ENCODE measurements at regions not wholly inside any gene's neighbourhood (a gene's known extent, or its start where the extent isn't known, plus 50 kb on each side); places are given as distances from the start of the nearest gene placed in this dataset.

DNA sequence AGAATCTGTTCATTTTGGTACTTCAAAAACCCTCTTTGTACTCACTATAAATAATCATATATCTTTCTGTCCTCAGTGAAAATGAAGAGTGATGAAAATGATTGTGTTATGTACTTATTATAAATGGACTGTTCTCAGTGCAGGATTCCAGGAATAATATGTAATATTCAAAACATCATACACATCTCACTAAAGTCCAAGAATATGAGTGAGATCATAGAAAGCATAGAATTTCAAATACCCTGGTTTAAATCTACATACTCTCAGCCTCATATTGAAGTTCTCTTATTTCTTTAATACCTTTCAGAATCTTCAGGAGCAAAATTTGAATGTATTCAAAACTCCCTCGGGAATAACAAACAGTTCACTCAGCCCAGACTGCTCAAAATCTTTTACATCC, 868.0 kb downstream of the SLITRK6 start:
- no peak for DNase-seq

- no peak for DNase-seq
Measured at GRCh38 chr13:84927442-84928169, 871.6 kb downstream of the SLITRK6 start.

- no peak for DNase-seq
Measured at GRCh38 chr13:84925443-84925842, 873.8 kb downstream of the SLITRK6 start.

GRCh38 chr13:84923831-84924230, 875.4 kb downstream of the SLITRK6 start:
- DNase-seq = no peak

GRCh38 chr13:84917252-84917878, 881.9 kb downstream of the SLITRK6 start:
- DNase-seq = no peak

GRCh38 chr13:84912720-84913119, 886.5 kb downstream of the SLITRK6 start:
- DNase-seq = no peak

GRCh38 chr13:84910423-84910822, 888.8 kb downstream of the SLITRK6 start:
- no peak for DNase-seq

DNA sequence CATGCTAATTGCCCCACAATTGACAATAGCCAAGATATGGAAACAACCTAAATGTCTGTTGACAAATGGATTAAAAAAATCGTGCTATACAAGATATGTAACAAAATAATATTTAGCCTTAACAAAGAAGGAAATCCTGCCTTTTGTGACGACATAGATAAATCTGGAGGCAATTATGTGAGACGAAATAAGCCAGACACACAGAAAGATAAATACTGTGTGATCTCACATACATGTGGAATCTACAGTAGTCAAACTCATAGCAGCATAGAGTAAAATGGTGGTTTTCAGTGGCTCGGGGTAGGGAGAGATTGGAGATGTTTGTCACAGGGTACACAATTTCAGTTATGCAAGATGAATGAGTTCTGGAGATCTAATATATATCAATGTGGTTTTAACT, 895.8 kb downstream of the SLITRK6 start:
- DNase-seq = no peak

GRCh38 chr13:84902243-84902642, 897.0 kb downstream of the SLITRK6 start:
- no peak for DNase-seq

DNA sequence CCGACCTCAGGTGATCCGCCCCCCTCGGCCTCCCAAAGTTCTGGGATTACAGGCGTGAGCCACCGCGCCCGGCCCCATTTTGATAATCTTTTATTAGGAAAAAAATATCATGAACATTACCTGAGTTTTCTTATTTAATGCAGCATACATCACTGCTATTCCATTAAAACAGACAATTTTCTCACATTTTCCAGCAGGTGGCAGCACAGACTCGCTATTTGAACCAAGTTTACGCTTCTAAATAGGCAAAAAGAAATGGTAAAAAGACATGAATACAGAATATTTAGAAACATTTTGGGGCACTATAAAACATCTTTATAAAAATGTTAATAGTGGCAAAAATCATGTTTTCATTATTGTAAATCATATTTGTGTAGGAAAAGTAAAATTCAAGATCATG, 903.1 kb downstream of the SLITRK6 start:
- no peak for DNase-seq

DNA sequence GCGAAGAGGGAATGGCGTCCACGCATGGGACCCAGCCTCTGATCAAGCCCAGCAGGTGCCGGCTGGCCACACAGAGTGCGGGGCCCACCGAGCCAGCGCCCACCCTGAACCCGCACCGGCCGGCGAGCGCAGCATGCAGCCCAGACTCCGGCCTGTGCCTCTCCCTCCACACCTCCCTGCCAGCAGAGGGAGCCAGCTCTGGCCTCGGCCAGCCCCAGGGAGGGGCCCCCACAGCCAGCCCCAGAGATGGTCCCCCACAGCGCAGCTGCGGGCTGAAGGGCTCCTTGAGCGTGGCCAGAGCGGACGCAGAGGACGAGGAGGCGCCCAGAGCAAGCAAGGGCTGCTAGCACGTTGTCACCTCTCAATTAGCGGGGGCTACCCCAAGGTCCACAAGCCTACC, 904.5 kb downstream of the SLITRK6 start:
- DNase-seq = no peak

DNA sequence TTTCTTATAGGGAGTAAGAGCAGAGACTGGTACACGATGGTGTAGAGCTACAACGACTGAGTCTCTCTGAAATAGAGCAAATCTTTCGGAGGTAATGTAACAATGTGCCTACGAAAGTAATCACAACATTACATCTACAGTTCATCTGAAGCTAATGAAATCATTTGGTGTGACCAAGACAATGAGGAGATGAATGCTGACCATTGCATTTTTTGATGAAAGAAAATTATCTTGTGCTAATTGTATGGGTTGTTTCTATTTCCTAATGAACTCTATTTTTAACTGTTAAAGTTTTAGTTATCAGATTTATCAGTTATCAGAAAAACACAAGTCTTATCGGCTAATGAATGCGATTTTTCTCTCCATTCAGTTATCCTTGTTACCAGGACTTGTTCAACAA, 913.4 kb downstream of the SLITRK6 start:
- no peak for DNase-seq

DNA sequence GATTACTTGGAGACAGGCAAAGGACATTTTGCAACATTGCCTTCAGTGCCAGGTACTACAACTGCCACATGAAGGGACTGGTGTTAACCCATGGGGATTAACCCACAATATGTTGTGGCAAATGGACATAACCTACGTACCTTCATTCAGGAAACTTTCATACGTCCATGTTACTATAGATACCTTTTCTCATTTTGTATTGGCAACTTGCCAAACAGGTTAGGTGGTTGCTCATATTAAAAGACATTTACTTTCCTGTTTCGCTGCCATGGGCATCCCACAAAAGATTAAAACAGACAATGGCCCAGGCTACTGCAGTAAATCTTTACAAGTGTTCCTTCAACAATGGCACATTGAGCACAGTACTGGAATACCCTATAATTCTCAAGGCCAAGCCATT, 925.3 kb downstream of the SLITRK6 start:
- no peak for DNase-seq

DNA sequence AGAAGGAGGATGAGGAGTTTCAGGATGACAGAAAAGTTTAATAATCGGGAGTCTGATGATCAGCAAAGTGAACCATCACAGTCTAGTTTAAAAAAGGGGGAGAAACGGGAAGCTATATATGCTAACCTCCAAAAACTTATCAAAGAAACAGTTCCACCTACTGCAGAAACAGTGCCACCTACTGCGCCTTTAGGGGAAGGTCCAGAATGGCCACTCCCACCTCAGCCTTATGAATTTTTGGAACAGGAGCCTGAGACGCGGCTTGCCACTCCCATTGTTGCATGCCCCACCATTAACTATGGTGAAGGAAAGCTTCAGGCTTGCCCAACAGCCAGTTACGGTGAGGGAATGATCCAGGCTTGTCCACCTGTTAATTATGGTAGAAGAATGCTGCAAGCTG, 929.0 kb downstream of the SLITRK6 start:
- no peak for DNase-seq

DNA sequence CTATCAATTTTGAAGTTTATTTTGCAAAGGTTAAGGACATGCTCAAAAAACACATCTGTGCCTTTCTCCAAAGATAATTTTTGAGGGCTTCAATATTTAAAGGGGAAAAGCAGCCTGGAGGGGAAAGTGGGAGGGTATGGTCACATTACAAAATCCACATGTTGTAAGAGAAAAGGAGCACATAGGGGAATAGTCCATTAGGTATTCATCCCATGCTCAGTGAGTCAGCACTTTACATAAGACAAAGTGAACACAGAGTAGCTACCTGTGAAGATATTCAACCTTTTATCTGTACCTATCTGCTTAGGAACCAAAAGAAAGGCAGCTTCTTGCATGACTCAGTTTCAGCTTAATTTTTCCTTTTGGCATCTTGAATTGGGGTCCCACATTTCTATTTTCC, 932.0 kb downstream of the SLITRK6 start:
- no peak for DNase-seq

GRCh38 chr13:84865783-84866221, 933.4 kb downstream of the SLITRK6 start:
- no peak for DNase-seq

- DNase-seq = no peak
Measured at GRCh38 chr13:84864341-84864740, 934.9 kb downstream of the SLITRK6 start.

DNA sequence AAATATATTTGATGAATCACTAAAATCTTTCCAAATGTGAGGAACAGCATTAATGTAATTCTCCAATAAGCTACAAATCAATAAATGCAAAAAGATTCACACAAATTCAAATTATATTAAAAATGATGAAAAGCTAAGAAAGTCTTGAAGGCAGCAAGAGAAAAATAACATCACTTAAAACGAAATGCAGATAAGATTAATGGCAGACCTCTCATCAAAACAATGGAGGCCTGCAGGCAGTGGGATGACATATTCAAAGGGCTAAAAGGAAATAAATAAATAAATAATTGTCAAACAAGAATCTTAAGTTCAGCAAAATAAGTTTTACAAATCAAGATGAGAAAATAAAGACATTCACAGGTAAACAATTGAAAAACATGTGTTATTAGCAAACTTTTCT, 952.1 kb downstream of the SLITRK6 start:
- DNase-seq = no peak

- no peak for DNase-seq
Measured at GRCh38 chr13:84845907-84846619, 953.2 kb downstream of the SLITRK6 start.

- DNase-seq = no peak
Measured at GRCh38 chr13:84844473-84844872, 954.7 kb downstream of the SLITRK6 start.

DNA sequence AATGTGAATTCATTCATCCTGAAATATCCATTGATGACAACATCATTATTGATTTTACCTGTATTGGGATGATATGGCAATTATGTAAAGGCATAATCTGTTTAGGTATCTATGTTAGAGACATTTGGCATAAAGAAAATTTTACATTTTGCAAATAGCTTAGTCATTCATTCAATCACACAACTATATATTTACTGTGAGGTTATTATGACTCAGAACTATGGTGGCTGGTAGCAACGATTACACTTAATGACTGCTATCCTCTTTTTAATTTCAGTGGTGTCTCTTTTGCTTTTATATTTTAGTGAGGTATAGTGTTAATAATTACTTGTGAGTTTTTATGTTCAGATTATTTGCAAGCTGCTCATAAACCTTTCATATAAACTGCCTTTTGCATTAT, 955.9 kb downstream of the SLITRK6 start:
- no peak for DNase-seq

DNA sequence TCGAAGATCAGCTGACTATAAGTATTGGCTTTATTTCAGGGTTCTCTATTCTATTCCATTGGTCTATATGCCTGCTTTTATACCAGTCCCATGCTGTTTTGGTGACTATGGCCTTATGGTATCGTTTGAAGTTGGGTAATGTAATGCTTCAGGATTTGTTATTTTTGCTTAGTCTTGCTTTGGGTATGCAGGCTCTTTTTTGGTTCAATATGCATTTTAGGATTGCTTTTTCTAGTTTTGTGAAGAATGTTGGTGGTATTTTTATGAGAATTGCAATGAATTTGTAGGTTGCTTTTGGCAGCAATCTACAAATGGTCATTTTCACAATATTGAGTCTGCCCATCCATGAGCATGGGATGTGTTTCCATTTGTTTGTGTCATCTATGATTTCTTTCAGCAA, 951.9 kb upstream of the SLITRK1 start:
- DNase-seq = no peak

- no peak for DNase-seq
Measured at GRCh38 chr13:84831666-84832657, 949.7 kb upstream of the SLITRK1 start.

All from SIG-M5 (cell line).